Fibroblast of peridontal ligament (primary cell): ENCODE measurements at regions not wholly inside any gene's neighbourhood (a gene's known extent, or its start where the extent isn't known, plus 50 kb on each side); places are given as distances from the start of the nearest gene placed in this dataset.
A peak's percentile ranks its signal among the peaks of the same experiment; 100 is the strongest.

Experiments used
- DNase-seq: peaks from one replicate; pipeline ENCODE4 v3.0.0-alpha.2; 2010; ENCODE audit errors: extremely low read depth

- DNase-seq: peak; percentile 58
Observed at GRCh38 chr3:113051787-113052186, 61.0 kb downstream of the GTPBP8 start.

- no peak for DNase-seq
Observed at GRCh38 chr3:113053169-113053568, 62.4 kb downstream of the GTPBP8 start.

DNA sequence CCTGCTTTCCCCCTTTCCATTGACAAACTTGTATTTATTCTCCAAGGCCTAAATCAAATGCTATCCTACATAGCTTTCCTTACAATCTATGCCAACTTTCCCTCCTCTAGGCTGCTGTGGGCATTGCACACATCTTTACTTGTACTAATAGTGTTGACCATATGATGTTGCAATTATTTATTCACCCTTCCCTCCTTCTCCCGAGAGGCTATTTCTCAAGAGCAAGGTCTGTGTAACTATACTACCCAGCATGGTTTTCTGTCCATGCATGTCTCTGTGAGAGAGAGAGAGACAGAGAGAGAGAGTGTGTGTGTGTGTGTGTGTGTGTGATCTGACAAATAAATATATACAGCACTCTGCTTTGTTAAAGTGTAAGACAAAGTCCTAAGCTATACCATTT lies 63.8 kb downstream of the GTPBP8 start:
- DNase-seq: peak; percentile 75

DNA sequence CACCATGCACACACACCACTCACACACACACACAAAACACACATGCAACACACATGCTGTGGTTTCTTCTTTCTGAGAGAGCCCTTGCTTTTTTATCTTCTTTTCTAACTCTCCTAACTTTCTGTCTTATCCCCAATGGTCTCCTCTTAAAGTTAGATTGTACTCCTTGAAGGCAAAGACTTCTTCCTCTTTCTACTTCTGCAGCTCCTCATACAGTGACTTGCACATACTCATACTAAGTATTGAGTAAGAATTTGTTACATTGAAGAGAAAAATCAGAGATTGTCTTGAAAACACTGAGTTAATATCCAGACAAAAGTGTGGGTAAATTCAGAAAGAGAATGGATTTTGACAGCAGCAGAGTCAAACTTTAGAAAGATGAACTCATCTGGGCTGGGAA lies 64.4 kb downstream of the GTPBP8 start:
- DNase-seq: no peak

- no peak for DNase-seq
Observed at GRCh38 chr3:113055961-113056360, 65.2 kb downstream of the GTPBP8 start.

GRCh38 chr3:113057117-113057516 lies 66.3 kb downstream of the GTPBP8 start:
- DNase-seq: no peak

- DNase-seq: no peak
Observed at GRCh38 chr3:113058188-113058587, 67.4 kb downstream of the GTPBP8 start.

GRCh38 chr3:113062705-113063104 lies 71.9 kb downstream of the GTPBP8 start:
- no peak for DNase-seq

DNA sequence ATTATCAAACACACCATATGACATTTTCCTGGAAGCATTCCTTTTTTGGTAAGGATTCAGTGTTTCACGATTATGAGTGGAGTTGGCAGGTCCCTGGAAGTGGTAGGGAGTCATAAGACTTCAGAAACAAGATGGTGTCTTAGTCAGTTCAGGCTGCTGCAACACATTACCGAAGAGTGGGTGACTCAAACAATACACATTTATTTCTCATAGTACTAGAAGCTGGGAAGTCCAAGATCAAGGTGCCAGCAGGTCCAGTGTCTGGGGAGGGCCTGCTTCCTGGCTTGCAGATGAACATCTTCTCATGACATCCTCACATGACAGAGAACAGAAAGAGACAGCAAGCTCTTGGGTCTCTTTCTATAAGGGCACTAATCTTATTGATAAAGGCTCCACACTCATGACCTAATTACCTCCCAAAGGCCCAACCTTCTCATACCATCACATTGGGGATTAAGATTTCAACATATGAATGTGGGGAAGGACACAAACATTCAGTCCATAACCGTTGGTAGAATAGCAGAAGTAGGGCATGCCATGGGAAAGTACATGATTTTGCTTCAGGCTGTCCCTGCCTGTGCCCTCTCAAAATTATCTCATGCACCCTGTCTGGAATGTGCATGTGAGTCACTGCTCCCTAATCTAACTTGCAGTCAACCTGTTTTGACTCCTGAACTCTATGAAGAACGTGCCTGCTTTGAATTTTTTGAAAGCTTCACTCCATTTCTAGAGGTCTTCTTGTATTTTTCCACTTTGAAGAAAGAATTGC lies 72.5 kb downstream of the GTPBP8 start:
- no peak for DNase-seq

- no peak for DNase-seq
Observed at GRCh38 chr3:113064183-113064582, 73.4 kb downstream of the GTPBP8 start.

GRCh38 chr3:113065336-113065735 lies 74.6 kb downstream of the GTPBP8 start:
- DNase-seq: no peak

DNA sequence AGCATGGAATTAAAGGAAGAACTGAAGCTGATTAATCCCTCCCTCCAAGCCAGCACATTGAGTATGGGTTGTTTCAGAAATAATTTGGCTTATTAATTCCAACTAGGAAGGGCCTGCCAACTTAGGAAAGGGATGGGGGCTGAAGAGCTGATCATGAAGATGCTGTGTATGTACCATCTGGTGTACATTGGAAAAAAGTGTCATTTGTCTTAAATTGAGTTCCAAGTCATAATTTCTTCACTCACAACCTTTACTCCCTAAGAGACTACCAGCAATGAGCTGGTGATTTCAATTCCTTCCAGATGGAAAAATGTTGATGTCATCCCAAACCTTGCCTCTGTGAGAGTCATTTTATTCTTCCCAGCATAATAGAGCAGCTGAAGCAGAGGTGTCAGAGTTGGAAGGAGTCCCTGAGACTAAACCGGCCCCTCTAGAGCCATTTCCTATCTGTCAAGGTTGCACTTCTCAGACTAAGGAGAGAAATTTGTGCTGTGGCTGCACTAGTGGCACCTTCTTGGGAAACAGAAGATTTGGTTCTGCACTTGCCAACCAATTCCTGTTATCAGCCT lies 79.4 kb downstream of the GTPBP8 start:
- peak; percentile 80 for DNase-seq

DNA sequence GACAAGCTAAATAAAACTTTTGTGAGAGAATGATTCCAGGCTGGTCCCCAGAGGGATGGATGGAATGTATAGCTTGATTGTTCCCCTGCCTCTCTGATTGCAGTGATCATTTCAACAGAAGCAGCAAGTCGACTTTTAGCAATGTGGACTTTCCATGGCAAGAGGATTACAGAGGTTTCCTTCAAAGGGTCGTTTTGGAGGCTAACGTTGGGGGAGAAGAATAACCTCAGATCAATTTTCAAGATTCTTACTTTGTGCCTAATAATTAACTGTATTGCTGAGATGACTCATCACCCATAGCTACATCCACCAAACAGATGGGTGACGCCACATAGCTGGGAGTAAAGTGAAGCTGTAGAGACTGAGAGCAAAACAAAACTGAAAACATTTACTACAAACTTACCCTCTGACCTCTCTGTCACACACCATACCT lies 79.9 kb downstream of the GTPBP8 start:
- peak; percentile 77 for DNase-seq

GRCh38 chr3:113075588-113075987 lies 84.8 kb downstream of the GTPBP8 start:
- DNase-seq: no peak

- DNase-seq: no peak
Observed at GRCh38 chr3:113079218-113079961, 88.6 kb downstream of the GTPBP8 start.

DNA sequence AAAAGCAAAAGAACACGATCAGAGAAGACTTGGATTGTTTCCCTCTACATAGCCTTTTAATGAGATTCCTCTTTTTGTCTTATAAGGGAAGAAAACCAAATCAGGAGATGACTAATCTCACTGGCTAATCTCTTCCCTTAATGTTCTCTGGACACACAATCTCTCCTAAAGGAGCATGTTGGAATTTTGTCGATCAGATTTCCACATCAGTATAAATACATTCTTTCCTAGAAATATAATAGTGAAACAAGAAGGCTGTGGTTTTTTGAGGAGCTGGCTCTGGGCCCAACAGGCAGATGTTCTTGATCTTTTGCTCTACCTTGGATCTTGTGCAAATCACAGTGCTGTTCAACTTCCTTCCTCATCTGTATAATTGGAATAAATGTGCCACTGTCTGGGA lies 94.0 kb downstream of the GTPBP8 start:
- DNase-seq: peak; percentile 96

GRCh38 chr3:113086560-113087461 lies 96.0 kb downstream of the GTPBP8 start:
- DNase-seq: no peak

GRCh38 chr3:113088616-113089015 lies 97.8 kb downstream of the GTPBP8 start:
- DNase-seq: no peak

GRCh38 chr3:113091417-113091816 lies 100.6 kb downstream of the GTPBP8 start:
- DNase-seq: no peak

DNA sequence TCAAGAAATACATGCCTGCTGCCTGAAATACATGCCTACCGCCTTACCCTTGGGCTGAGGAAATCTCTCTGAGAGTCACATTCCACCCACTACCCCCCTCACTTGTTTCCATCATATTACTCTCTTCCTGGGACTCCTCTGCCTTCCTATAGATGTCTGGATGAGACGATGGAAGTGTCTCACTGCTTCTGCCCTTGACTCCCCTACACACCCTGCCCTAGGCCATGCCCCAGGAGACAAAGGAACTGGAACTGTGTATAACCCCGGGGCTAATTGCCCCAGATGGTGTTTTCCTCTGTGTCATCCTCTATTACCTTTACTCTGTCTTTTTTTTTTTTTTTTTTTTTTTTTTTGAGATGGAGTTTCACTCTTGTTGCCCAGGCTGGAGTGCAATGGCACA lies 102.0 kb downstream of the GTPBP8 start:
- no peak for DNase-seq

- DNase-seq: no peak
Observed at GRCh38 chr3:113094337-113095221, 103.8 kb downstream of the GTPBP8 start.
